NCI-H1694 treated with DMSO at 0.1 percent for 48 hours (cell line): ENCODE measurements at regions not wholly inside any gene's neighbourhood (a gene's known extent, or its start where the extent isn't known, plus 50 kb on each side); places are given as distances from the start of the nearest gene placed in this dataset.
A peak's percentile ranks its signal among the peaks of the same experiment; 100 is the strongest.
"Not testable (repeated sequence)": the region's sequence is repeated elsewhere in the genome, so short reads cannot be mapped to it uniquely, and the experiment has no call there.

Source experiments
- DNase-seq: peaks from one replicate; lab custom pipeline; 2025; lab: John Stamatoyannopoulos, UW

DNA sequence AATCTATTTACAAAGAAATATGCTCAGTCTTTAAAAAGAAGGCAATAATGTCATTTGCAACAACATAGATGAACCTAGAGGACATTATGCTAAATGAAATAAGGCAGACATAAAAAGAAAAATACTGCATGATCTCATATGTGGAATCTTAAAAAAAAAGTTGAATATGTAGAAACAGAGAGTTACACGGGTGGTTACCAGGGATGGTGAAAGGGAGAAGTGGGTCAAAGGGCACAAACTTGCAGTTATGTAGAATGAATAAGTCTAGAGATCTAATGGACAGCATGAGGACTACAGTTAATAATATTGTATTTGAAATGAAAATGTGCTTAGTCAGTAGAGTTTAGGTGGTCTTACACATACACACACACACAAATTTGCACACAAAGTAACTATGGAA is 88.2 kb upstream of the CCDC71L start:
- DNase-seq: no peak

DNA sequence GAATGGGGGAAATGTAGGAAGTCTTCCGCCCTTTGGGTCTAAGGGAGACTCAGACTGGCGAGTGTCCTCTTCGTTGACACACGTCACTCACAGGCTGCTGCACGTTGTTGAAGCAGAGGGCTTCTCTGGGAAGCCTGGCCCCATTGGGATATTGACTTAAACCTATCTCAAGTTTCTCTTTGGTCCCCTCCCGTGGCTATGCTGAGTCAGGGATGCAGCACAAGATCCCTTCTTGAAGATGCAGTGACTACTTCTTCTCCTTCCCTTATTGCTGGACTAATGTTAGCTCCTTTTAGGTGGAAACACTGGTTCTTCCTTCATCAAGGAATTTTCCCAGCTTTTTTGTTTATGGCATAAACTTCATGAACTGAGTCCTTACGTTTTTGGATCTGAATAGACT is 89.8 kb upstream of the CCDC71L start:
- DNase-seq: no peak

- no peak for DNase-seq
Observed at GRCh38 chr7:106752367-106752766, 91.4 kb upstream of the CCDC71L start.

DNA sequence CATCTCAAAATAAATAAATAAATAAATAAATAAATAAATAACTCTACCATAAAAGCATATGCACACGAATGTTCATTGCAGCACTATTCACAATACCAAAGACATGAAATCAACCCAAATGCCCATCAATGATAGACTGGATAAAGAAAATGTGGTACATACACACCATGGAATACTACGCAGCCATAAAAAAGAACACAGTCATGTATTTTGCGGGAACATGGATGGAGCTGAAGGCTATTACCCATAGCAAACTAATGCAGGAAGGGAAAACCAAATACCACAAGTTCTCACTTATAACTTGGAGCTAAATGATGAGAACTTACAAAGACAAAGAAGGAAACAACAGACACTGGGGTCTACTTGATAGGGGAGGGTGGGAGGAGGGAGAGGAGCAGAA is 94.1 kb upstream of the CCDC71L start:
- DNase-seq: not testable (repeated sequence)

- no peak for DNase-seq
Observed at GRCh38 chr7:106755641-106756040, 94.7 kb upstream of the CCDC71L start.

GRCh38 chr7:106756071-106756470 is 95.1 kb upstream of the CCDC71L start:
- DNase-seq: no peak

- DNase-seq: no peak
Observed at GRCh38 chr7:106756884-106757283, 95.9 kb upstream of the CCDC71L start.

DNA sequence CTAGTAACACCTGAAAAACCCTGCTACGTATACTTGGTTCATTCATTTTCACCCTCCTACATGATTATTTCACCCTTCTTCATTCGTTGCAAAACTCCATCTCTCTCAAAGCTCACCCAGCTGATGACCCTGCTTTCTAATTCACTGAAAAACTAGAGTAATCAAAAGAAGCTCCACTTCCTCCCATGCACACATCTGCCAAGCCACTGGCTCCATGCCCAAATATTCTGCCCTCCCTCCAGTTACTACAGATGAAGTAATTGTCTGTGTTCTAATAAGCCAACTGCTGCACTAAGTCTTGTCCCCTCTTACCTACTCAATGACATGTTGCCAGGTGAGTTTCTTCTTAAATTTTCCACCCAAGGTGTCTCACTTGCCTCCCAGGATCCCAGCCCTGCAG is 96.9 kb upstream of the CCDC71L start:
- peak; percentile 87 for DNase-seq

DNA sequence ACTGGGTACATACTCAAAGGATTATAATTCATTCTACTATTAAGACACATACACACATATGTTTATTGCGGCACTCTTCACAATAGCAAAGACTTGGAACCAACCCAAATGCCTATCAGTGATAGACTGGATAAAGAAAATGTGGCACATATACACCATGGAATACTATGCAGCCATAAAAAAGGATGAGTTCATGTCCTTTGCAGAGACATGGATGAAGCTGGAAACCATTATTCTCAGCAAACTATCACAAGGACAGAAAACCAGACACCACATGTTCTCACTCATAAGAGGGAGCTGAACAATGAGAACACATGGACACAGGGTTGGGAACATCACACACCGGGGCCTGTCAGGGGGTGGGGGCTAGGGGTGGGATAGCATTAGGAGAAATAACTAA is 101.9 kb upstream of the CCDC71L start:
- DNase-seq: not testable (repeated sequence)

DNA sequence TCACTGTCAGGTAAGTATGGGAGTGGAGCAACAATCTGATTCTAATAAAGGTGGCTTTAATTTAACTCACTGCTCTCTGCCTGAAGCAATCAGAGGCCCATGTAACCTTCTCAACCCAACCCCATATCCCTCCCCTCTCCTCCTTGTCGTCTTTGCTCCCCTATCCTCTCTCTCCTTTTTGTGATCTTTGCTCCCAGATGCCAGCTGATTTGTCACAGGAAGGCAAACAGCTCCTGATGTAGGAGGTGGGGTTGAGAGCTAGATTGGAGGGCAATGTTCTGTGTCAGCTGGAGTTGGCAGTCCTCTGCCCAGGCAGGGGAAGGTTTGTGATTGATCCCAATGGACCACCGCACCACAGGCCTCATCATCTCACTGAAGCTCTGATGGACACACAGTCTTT is 101.4 kb upstream of the PIK3CG start:
- no peak for DNase-seq

DNA sequence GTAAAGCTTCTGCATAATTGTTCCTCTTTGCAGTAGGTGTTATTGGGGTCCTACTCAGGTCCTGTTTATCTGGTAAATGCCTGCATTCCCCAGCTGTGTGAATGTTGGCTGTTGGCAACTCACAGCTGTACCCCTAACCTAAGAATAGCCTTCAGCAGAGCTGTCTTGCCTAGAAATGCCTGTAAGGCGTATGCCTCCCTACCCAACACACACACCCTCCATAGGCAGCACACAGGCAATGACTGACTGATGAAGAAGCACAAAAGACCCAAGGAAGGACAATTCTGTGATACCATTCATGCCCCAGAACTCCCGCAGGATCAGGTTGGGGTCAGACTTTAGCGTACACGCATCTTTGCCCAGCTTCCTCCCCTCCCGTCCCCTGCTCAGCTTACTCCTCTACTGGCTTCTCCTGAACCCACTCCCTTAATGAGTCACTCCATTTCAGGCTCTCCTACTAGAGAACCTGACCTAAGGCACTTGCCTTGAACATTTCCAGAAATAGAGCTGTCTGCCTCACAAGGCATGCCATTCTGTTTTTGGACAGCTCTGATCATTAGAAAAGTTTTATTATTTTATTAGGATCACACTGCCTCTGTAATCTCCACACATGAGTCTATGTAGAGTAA is 99.2 kb upstream of the PIK3CG start:
- no peak for DNase-seq

DNA sequence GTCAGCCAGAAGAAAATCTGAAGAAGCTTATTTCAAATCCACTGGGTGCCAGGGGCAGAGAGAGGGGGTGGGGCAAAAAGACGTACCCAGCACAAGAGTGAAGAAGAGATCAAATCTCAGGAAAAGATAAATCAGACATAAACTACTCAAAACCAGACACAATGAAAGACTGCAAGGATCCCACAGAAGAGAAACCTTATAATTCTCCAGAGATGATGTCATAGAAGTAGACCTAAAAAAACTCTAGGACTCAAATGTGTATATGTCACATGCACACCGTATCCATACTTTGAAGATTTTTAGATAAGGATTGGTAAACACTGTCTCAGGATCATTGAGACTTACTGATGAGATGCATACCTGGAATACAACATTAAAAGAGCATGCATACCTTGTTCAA is 98.5 kb upstream of the PIK3CG start:
- DNase-seq: no peak

DNA sequence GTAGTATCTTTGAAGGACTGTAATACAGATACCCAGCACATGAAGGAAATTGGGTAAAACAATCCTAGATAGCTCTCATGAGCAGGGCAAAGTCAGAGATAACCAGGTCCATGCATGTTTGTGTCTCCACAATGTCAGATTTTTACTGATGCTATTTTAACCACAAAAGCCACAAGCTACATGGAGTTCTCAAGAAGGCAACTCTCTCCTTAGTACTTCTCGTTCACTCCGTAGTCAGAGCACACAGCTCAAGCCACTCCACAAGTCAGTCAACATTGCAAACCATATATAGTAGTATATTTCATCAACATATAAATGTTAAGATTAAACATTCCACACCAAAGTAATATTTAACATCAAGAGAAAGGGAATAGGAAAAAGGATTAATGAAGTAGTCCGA is 98.0 kb upstream of the PIK3CG start:
- DNase-seq: no peak

- no peak for DNase-seq
Observed at GRCh38 chr7:106767498-106768323, 97.4 kb upstream of the PIK3CG start.

GRCh38 chr7:106768324-106768751 is 96.7 kb upstream of the PIK3CG start:
- DNase-seq: no peak

- DNase-seq: no peak
Observed at GRCh38 chr7:106770191-106770590, 94.9 kb upstream of the PIK3CG start.

- DNase-seq: no peak
Observed at GRCh38 chr7:106772655-106773108, 92.4 kb upstream of the PIK3CG start.

DNA sequence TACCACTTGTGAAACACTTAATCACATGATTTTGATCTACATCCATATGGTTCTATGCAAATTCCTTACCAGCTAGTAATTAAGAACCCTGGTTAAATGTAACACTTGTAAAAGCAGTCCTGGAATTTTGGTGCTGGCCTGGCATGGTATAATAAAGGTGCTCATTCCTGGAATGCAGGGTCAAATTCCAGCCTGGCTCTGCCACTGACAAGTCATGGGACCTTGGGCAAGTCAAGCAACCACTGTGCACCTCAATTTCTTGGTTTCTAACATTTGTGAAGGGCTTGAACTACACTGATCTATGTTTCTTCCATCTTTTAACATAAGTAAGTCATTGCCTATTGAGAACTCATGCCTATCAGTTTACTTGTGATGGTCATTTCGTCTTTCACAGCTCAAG is 91.9 kb upstream of the PIK3CG start:
- no peak for DNase-seq

DNA sequence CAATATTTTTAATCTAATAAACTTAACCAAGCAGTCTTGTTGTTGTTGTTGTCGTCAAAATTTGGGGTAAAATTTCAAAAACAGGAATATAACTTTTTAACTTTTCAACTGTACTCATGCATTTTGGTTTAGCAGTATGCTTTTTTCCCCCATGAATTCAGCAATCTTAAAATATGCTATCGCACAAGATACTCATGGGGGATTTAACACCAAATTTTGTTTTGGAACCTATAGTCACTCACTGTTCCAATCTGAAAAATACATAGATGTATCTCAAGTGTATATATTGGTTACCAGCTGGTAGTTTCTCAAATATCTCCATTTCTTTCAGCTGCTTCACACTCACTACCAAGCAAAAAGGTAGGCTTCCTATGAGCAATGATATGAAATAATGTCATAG is 91.4 kb upstream of the PIK3CG start:
- no peak for DNase-seq

DNA sequence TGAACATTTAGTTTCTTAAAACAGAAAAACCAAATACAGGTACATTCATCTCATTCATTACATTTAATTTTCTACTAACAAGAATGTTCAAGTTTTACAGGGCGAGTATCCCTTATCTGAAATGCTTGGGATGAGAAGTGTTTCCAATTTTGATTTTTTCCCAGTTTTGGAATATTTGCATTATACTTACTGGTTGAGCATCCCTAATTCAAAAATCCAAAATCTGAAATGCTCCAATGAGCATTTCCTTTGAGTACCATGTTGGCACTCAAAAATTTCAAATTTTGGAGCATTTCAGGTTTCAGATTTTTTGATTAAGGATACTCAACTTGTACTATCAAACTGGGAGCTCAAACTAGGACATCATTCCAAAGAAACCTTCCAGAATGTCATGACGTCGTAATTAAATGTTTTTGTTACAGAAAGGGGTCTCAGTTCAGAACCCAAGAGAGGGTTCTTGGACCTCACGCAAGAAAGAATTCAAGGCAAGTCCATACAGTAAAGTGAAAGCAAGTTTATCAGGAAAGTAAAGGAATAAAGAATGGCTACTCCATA is 90.8 kb upstream of the PIK3CG start:
- no peak for DNase-seq

GRCh38 chr7:106774768-106775551 is 90.1 kb upstream of the PIK3CG start:
- DNase-seq: no peak

DNA sequence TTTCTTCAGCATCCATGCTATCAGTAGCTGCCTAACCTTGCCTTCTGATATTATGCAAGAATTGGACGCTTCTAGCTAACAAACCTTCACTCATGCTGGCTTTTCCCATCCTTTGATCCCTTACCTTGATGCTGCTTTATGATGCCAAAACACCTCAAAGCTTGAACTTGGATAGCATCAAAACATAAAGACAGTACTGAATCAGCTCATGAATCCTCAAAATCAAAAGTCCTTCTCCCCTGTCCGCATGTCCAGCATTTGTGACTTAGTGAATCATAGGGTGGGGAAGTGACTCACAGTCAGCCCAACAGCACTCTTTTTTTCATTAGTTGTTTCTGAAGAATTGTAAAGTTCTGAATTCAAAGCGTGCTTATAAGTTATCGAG is 89.5 kb upstream of the PIK3CG start:
- DNase-seq: no peak
